ENCODE measurements at regions not wholly inside any gene's neighbourhood (a gene's known extent, or its start where the extent isn't known, plus 50 kb on each side); places are given as distances from the start of the nearest gene placed in this dataset.
"Not testable (repeated sequence)": the region's sequence is repeated elsewhere in the genome, so short reads cannot be mapped to it uniquely, and the experiment has no call there.

DNA sequence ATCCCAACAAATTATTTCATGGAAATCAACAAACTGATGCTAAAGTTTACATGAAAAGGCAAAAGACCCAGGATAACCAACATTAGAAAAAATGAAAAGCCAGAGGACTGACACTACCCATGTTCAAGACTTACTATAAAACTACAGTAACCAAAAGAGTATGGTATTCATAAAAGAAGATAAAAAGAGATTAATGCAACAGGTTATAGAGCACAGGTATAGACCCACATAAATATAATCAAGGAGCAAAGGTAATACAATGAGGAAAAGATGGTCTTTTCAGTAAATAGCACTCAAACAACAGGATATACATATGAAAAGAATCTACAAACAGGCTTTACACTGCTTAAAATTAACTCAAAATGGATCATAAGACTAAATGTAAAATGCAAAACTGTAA, 1342.7 kb downstream of the UQCRFS1 start:
- no peak for DNase-seq (ENCODE audit: insufficient read length, low spot score)
- TF ChIP-seq POLR2A (IDR thresholded peaks at IDR 0.05; ENCODE audit: low read depth, low read length) (no peak), TAF1 (IDR thresholded peaks at IDR 0.05; ENCODE audit: low read depth, low read length) (no peak), SPI1 (IDR thresholded peaks at IDR 0.05; ENCODE audit: low read depth, low read length) (no peak), PAX5 (IDR thresholded peaks at IDR 0.05; ENCODE audit: insufficient read depth, low read length, severe bottlenecking) (no peak)
- FAIRE-seq = no peak

GRCh38 chr19:27868007-27868406, 1344.9 kb downstream of the UQCRFS1 start:
- FAIRE-seq (no peak), DNase-seq (ENCODE audit: insufficient read length, low spot score) (no peak)
- TF ChIP-seq POU2F2 (IDR thresholded peaks at IDR 0.05; ENCODE audit: low read depth, low read length) (no peak), POLR2A (IDR thresholded peaks at IDR 0.05; ENCODE audit: low read depth, low read length) (no peak), TAF1 (IDR thresholded peaks at IDR 0.05; ENCODE audit: low read depth, low read length) (no peak), POLR2AphosphoS5 (IDR thresholded peaks at IDR 0.05; ENCODE audit: low read depth, low read length) (no peak), SPI1 (IDR thresholded peaks at IDR 0.05; ENCODE audit: low read depth, low read length) (no peak), PAX5 (IDR thresholded peaks at IDR 0.05; ENCODE audit: insufficient read depth, low read length, severe bottlenecking) (no peak)

GRCh38 chr19:27865927-27866777, 1346.8 kb downstream of the UQCRFS1 start:
- FAIRE-seq (no peak), DNase-seq (ENCODE audit: insufficient read length, low spot score) (no peak)
- TF ChIP-seq POLR2A (IDR thresholded peaks at IDR 0.05; ENCODE audit: low read depth, low read length) (no peak), SPI1 (IDR thresholded peaks at IDR 0.05; ENCODE audit: low read depth, low read length) (no peak), POU2F2 (IDR thresholded peaks at IDR 0.05; ENCODE audit: low read depth, low read length) (no peak), PAX5 (IDR thresholded peaks at IDR 0.05; ENCODE audit: insufficient read depth, low read length, severe bottlenecking) (no peak), TAF1 (IDR thresholded peaks at IDR 0.05; ENCODE audit: low read depth, low read length) (no peak), POLR2AphosphoS5 (IDR thresholded peaks at IDR 0.05; ENCODE audit: low read depth, low read length) (no peak)

- DNase-seq (ENCODE audit: insufficient read length, low spot score) (no peak), FAIRE-seq (no peak)
- TF ChIP-seq POLR2A (IDR thresholded peaks at IDR 0.05; ENCODE audit: low read depth, low read length) (no peak), TAF1 (IDR thresholded peaks at IDR 0.05; ENCODE audit: low read depth, low read length) (no peak), POU2F2 (IDR thresholded peaks at IDR 0.05; ENCODE audit: low read depth, low read length) (no peak), SPI1 (IDR thresholded peaks at IDR 0.05; ENCODE audit: low read depth, low read length) (no peak), POLR2AphosphoS5 (IDR thresholded peaks at IDR 0.05; ENCODE audit: low read depth, low read length) (no peak), PAX5 (IDR thresholded peaks at IDR 0.05; ENCODE audit: insufficient read depth, low read length, severe bottlenecking) (no peak)
These were observed 1351.5 kb downstream of the UQCRFS1 start for GRCh38 chr19:27861411-27861975.

- no peak for DNase-seq (ENCODE audit: insufficient read length, low spot score)
- FAIRE-seq = no peak
- TF ChIP-seq SPI1 (IDR thresholded peaks at IDR 0.05; ENCODE audit: low read depth, low read length) (no peak), POLR2A (IDR thresholded peaks at IDR 0.05; ENCODE audit: low read depth, low read length) (no peak), POU2F2 (IDR thresholded peaks at IDR 0.05; ENCODE audit: low read depth, low read length) (no peak), POLR2AphosphoS5 (IDR thresholded peaks at IDR 0.05; ENCODE audit: low read depth, low read length) (no peak), PAX5 (IDR thresholded peaks at IDR 0.05; ENCODE audit: insufficient read depth, low read length, severe bottlenecking) (no peak), TAF1 (IDR thresholded peaks at IDR 0.05; ENCODE audit: low read depth, low read length) (no peak)
These were observed 1352.5 kb downstream of the UQCRFS1 start for GRCh38 chr19:27860309-27860934.

GRCh38 chr19:27859689-27860088, 1353.3 kb downstream of the UQCRFS1 start:
- no peak for FAIRE-seq
- no peak for TF ChIP-seq POU2F2 (IDR thresholded peaks at IDR 0.05; ENCODE audit: low read depth, low read length)
- TF ChIP-seq POLR2A (IDR thresholded peaks at IDR 0.05; ENCODE audit: low read depth, low read length) = no peak
- TF ChIP-seq POLR2AphosphoS5 (IDR thresholded peaks at IDR 0.05; ENCODE audit: low read depth, low read length) = no peak
- no peak for TF ChIP-seq SPI1 (IDR thresholded peaks at IDR 0.05; ENCODE audit: low read depth, low read length)
- TF ChIP-seq PAX5 (IDR thresholded peaks at IDR 0.05; ENCODE audit: insufficient read depth, low read length, severe bottlenecking) = no peak
- TF ChIP-seq TAF1 (IDR thresholded peaks at IDR 0.05; ENCODE audit: low read depth, low read length) = no peak
- DNase-seq (ENCODE audit: insufficient read length, low spot score) = no peak

DNA sequence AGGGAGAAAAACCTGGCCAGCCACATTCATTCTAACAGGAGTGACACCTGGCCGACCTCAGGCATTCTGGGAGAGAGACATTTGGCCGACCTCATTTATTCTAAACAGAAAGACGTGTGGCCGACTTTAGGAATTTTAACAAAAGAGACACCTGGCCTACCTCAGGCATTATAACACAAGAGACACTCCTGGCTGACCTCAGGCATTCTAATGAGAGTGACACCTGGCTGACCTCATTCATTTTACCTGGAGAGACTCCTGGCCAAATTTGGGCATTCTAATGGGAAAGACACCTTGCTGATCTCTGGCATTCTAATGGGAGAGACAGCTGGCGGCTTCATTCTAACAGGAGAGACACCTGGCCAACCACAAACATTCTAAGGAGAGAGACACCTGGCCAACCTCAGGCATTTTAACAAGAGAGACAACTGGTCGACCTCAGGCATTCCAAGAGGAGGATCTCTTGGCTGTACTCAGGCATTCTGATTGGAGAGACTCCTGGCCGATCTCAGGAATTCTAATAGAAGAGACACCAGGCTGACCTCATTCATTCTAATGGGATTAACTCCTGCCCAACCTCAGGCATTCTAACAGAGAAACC, 1353.9 kb downstream of the UQCRFS1 start:
- no peak for DNase-seq (ENCODE audit: insufficient read length, low spot score)
- no peak for TF ChIP-seq POU2F2 (IDR thresholded peaks at IDR 0.05; ENCODE audit: low read depth, low read length)
- no peak for TF ChIP-seq POLR2AphosphoS5 (IDR thresholded peaks at IDR 0.05; ENCODE audit: low read depth, low read length)
- no peak for TF ChIP-seq SPI1 (IDR thresholded peaks at IDR 0.05; ENCODE audit: low read depth, low read length)
- FAIRE-seq = no peak

- DNase-seq (ENCODE audit: insufficient read length, low spot score); FAIRE-seq: not testable (repeated sequence)
These were observed 1360.0 kb downstream of the UQCRFS1 start for GRCh38 chr19:27852931-27853330.

GRCh38 chr19:27851543-27852060, 1361.3 kb downstream of the UQCRFS1 start:
- TF ChIP-seq POU2F2 (IDR thresholded peaks at IDR 0.05; ENCODE audit: low read depth, low read length) = no peak
- TF ChIP-seq SPI1 (IDR thresholded peaks at IDR 0.05; ENCODE audit: low read depth, low read length) = no peak
- no peak for TF ChIP-seq POLR2A (IDR thresholded peaks at IDR 0.05; ENCODE audit: low read depth, low read length)
- no peak for TF ChIP-seq POLR2AphosphoS5 (IDR thresholded peaks at IDR 0.05; ENCODE audit: low read depth, low read length)
- TF ChIP-seq PAX5 (IDR thresholded peaks at IDR 0.05; ENCODE audit: insufficient read depth, low read length, severe bottlenecking) = no peak
- no peak for TF ChIP-seq TAF1 (IDR thresholded peaks at IDR 0.05; ENCODE audit: low read depth, low read length)
- FAIRE-seq (no peak), DNase-seq (ENCODE audit: insufficient read length, low spot score) (no peak)

Measured in GM12891 (cell line).